ENCODE measurements at regions not wholly inside any gene's neighbourhood (a gene's known extent, or its start where the extent isn't known, plus 50 kb on each side); places are given as distances from the start of the nearest gene placed in this dataset.

DNA sequence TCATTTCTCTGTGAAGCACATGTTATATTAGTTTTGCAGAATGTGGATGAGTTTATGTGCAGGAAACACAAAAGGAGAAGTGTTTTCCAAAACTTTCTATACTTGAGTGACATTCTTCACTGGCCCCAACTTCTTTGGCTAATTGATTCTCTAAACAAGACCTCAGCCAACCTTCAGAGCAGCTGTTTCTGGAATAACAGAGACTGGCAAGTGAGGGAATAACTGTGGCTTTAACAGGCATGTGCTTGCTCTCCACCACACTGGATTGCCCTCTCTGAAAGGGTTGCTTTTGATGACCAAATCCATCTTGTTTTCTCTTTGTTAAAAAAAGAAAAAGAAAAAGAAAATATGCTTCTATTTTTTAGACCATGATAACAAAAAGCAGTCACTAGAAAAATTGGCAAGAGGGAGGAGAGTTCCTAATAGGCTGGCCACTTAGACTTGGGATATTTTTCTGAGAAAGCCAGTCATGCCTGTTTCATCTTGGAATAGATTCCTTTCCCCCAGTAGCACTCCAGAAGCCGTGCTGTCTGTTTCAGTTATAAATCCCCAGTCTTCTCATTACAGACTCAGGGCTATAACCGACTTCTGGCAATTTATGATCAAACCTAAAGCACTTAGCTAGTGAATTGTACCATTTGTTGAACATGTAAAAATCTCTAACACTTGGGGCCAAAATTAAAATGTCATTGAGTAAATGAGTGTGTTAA, 295.0 kb upstream of the NR3C2 start:
- TF ChIP-seq, protein P1, sequence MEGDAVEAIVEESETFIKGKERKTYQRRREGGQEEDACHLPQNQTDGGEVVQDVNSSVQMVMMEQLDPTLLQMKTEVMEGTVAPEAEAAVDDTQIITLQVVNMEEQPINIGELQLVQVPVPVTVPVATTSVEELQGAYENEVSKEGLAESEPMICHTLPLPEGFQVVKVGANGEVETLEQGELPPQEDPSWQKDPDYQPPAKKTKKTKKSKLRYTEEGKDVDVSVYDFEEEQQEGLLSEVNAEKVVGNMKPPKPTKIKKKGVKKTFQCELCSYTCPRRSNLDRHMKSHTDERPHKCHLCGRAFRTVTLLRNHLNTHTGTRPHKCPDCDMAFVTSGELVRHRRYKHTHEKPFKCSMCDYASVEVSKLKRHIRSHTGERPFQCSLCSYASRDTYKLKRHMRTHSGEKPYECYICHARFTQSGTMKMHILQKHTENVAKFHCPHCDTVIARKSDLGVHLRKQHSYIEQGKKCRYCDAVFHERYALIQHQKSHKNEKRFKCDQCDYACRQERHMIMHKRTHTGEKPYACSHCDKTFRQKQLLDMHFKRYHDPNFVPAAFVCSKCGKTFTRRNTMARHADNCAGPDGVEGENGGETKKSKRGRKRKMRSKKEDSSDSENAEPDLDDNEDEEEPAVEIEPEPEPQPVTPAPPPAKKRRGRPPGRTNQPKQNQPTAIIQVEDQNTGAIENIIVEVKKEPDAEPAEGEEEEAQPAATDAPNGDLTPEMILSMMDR (IDR thresholded peaks at IDR 0.05): no peak
- TF ChIP-seq POLR2A (IDR thresholded peaks at IDR 0.05; ENCODE audit: low read length) (no peak), MYC (IDR thresholded peaks at IDR 0.05; ENCODE audit: borderline replicate concordance, low read length) (no peak), JUN (IDR thresholded peaks at IDR 0.05) (no peak), MAFK (IDR thresholded peaks at IDR 0.05; ENCODE audit: partially characterized antibody) (no peak), SMC3 (IDR thresholded peaks at IDR 0.05) (no peak), RFX5 (IDR thresholded peaks at IDR 0.05) (no peak), NFE2L2 (conservative IDR thresholded peaks at IDR 0.05; ENCODE audit: low read length) (no peak), EP300 (IDR thresholded peaks at IDR 0.05) (no peak)
- TF ChIP-seq, protein P2, sequence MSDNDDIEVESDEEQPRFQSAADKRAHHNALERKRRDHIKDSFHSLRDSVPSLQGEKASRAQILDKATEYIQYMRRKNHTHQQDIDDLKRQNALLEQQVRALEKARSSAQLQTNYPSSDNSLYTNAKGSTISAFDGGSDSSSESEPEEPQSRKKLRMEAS (IDR thresholded peaks at IDR 0.05): no peak
- TF ChIP-seq, protein P3, sequence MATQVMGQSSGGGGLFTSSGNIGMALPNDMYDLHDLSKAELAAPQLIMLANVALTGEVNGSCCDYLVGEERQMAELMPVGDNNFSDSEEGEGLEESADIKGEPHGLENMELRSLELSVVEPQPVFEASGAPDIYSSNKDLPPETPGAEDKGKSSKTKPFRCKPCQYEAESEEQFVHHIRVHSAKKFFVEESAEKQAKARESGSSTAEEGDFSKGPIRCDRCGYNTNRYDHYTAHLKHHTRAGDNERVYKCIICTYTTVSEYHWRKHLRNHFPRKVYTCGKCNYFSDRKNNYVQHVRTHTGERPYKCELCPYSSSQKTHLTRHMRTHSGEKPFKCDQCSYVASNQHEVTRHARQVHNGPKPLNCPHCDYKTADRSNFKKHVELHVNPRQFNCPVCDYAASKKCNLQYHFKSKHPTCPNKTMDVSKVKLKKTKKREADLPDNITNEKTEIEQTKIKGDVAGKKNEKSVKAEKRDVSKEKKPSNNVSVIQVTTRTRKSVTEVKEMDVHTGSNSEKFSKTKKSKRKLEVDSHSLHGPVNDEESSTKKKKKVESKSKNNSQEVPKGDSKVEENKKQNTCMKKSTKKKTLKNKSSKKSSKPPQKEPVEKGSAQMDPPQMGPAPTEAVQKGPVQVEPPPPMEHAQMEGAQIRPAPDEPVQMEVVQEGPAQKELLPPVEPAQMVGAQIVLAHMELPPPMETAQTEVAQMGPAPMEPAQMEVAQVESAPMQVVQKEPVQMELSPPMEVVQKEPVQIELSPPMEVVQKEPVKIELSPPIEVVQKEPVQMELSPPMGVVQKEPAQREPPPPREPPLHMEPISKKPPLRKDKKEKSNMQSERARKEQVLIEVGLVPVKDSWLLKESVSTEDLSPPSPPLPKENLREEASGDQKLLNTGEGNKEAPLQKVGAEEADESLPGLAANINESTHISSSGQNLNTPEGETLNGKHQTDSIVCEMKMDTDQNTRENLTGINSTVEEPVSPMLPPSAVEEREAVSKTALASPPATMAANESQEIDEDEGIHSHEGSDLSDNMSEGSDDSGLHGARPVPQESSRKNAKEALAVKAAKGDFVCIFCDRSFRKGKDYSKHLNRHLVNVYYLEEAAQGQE (IDR thresholded peaks at IDR 0.05): no peak
